ENCODE measurements at regions not wholly inside any gene's neighbourhood (a gene's known extent, or its start where the extent isn't known, plus 50 kb on each side); places are given as distances from the start of the nearest gene placed in this dataset.

DNA sequence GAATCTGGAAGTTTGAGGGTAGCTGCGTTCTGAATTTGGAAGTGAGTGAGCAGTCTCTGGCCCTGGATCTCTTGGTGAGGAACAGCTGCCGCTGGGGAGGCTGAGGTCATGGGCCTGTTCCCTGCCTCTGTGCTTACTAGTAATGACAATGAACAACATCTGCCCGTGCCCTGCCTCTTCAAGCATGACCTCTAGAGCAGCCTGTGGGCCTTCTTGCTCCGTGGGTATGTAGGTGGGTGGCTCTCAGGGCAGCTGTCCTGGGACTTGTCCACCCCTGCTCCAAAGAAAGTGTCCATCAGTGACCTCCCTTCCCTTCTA, 186.2 kb downstream of the CXCL12 start:
- no peak for DNase-seq (ENCODE audit: low read depth)

GRCh38 chr10:44198096-44198779, 186.7 kb downstream of the CXCL12 start:
- DNase-seq (ENCODE audit: low read depth): no peak

DNA sequence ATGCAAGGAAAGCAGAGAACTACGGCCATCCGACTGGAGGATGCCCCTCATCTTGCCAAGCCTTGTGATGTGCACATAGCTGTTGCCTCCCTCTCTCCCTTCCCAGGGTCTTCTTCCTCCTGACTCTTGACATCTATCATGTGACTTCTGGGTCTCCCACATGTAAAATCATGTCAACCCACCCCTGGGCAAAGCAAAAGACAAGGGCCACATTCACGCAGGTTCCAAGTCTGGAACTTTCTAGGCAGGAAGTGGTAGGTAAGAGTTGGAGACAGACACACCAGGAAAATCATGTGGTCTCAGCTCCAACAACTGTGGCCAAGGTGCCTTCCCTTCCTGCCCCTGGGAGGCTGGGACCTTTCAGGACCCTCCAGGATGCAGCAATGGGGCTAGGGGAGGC, 187.3 kb downstream of the CXCL12 start:
- DNase-seq (ENCODE audit: low read depth): no peak

DNA sequence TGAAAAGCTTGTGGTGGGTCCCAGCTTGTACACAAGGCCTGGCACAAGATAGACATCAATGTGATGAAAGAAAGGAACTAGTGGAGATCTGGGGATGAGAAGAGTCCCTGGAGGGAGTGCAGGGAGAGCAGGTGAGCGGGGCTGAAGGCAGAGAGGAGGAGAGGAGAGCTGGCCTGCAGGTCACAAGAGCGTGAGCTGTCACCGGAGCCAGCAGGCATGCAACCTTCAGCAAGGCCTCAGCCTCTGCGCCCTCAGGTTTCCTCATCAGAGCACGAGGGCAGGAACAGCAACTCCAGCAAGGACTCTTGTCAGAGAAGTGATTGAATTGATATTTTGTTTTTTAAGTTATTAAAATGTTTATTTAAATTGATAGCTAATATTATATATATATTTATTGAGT, 188.6 kb downstream of the CXCL12 start:
- no peak for DNase-seq (ENCODE audit: low read depth)

- no peak for DNase-seq (ENCODE audit: low read depth)
These were observed 188.9 kb downstream of the CXCL12 start for GRCh38 chr10:44196008-44196320.

- DNase-seq (ENCODE audit: low read depth): no peak
These were observed 189.5 kb downstream of the CXCL12 start for GRCh38 chr10:44195112-44196007.

DNA sequence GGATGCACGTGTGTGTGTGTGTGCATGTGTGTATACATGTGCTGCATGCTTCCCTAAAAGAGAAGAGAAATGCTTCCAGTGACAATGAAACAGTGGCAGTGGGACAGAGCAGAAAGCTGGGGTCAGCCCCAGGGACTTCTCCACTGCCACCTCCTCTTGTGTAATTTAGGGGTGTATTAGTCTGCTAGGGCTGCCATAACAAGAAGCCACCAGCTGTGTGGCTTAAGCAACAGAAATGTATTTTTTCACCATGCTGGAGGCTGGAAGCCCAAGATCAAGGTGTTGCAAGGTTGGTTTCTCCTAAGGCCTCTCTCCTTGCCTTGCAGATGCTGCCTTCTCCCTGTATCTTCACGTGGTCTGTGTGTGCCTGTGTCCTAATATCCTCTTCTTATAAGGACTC, 190.5 kb downstream of the CXCL12 start:
- no peak for DNase-seq (ENCODE audit: low read depth)

- DNase-seq (ENCODE audit: low read depth): no peak
These were observed 191.2 kb downstream of the CXCL12 start for GRCh38 chr10:44193567-44194220.

GRCh38 chr10:44193166-44193565, 191.7 kb downstream of the CXCL12 start:
- DNase-seq (ENCODE audit: low read depth): no peak

GRCh38 chr10:44192435-44192834, 192.5 kb downstream of the CXCL12 start:
- no peak for DNase-seq (ENCODE audit: low read depth)

DNA sequence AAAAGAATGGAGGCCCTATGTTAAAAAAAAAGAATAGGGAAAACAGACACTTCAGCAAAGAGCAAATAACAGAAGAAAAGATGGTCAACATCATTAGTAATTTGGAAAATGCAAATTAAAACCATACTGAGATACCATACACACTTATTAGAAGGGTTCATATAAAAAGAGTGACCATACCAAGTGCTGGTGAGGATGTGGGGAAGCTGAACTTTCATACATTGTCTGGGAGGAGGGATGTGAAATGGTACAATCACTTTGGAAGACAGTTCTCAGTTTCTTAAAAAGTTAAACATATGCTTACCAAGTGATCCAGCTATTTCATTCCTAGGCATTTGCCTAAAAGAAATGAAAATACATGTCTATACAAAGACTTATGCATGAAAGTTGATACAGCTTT, 194.4 kb downstream of the CXCL12 start:
- DNase-seq (ENCODE audit: low read depth): no peak

DNA sequence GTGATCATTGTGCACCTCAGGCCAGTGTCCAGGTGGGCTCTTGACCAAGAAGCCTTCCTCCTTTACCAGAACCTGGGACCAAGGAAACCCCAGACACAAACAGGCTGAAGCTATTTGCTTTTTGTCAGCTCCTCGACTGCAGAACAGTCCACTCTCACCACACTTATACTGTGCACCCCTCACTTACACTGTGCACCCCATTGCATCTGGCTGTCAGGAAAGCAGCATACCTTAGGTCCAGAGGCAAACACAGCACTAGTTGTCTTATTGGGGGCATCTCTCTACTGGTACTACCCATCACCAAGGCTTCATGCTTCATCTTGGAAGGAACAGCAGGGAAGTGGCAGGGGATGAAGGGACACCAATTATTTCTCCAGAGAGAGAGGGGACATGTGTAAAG, 198.1 kb downstream of the CXCL12 start:
- DNase-seq (ENCODE audit: low read depth): no peak

- DNase-seq (ENCODE audit: low read depth): no peak
These were observed 198.7 kb downstream of the CXCL12 start for GRCh38 chr10:44186150-44186549.

DNA sequence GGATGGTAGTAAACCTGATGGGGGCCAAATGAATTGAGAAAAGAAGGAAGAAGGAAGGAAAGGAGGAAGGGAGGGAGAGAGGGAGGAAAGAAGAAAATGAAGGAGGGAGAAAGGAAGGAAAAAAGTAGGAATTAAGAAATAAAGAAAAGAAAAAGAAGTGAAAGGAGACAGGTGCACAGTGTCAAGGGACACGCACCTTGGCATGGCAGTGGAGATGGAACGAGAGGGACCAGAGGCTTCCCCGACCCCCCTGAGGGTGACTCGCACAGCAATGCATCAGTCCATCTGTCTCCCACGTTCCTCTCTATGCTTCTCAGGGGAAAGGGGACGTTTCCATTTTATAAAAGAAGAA, 199.6 kb downstream of the CXCL12 start:
- no peak for DNase-seq (ENCODE audit: low read depth)

- DNase-seq (ENCODE audit: low read depth): no peak
These were observed 200.1 kb downstream of the CXCL12 start for GRCh38 chr10:44184633-44185314.

- no peak for DNase-seq (ENCODE audit: low read depth)
These were observed 200.9 kb downstream of the CXCL12 start for GRCh38 chr10:44183667-44184632.

DNA sequence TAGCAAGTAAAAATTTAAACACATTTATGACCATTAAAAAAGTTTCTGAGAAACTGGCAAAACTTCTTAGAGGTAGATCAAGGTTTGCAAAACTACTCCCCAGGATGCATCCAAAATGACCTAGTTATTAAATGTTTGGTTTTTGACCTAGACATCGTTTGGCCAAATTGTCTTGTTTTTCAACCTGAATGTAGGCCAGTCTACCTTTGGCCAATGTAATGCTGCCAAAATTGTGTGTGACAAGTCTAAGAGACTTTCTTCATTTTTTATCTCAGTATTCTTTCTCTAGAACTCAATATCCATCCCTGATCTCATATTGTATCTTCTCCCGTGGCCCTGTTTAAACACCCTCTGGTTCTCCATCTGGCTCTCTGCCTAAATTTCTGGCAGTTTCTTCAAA, 202.0 kb downstream of the CXCL12 start:
- no peak for DNase-seq (ENCODE audit: low read depth)

DNA sequence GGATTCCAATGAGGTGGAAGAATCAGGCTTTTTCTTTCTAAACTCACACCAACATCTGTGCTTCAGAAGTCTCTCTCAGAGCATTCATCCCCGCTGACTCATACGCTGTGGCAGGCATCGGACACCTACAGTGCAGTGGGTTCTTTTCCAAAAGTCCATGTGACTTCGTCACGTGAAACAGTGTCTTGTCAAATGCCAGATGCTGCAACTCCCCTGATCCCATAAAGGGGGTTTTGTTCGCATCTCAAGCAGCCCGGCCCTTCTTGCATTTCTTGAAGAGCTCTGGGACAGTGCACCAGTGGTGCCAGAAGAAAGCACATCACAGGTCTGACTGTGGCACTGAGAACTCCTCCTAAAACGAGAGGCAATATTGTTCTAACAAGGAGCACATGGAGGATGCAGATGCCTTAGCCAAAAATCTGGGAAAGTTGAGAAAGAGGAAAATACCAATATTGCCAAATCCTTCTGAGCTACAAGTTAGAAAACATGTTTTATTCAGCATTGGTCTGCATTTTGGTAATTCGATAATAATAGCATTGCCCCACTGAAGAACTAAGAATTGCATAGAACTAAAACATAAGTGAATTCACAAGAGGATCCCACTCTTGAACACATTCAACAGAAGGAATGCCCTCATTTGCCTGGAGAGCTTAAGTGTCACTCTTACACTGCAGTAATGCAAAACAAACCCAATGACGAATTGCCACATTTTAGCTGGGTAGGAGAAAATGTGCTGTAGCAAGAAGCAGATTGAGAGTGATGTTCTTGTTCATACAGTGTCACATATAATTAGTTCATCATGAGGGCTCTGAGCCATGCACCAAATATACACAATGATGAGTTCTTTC, 204.4 kb downstream of the CXCL12 start:
- DNase-seq (ENCODE audit: low read depth): no peak

DNA sequence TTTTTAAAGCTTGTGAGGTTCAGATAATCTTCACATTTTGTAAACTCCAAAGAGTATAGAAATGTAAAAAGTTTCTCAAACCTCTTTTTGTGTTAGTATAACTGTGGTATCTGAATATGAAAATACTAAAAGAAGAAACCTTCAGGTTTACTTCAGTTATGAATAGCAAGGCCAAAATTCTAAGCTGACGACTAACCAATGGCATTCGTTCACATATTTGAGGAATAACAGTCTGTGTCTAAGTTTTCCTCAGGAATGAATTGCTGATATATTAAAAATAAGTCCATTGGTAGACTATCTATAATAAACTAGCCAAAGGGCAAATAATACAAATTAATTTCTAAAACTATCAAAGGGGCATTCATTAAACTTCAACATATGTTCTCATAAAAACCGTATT, 206.0 kb downstream of the CXCL12 start:
- DNase-seq (ENCODE audit: low read depth): no peak

GRCh38 chr10:44178281-44178680, 206.6 kb downstream of the CXCL12 start:
- no peak for DNase-seq (ENCODE audit: low read depth)

- no peak for DNase-seq (ENCODE audit: low read depth)
These were observed 207.3 kb downstream of the CXCL12 start for GRCh38 chr10:44177610-44178009.
